Activated CD4-positive, alpha-beta memory T cell treated with anti-CD3 and anti-CD28 coated beads, Interleukin-2, amount 10 ng/mL, durations not matched to agents 7 days and 5 days (primary cell): ENCODE measurements at regions not wholly inside any gene's neighbourhood (a gene's known extent, or its start where the extent isn't known, plus 50 kb on each side); places are given as distances from the start of the nearest gene placed in this dataset.

Experiments used
- CTCF ChIA-PET: fragments of 350-600 bp; sonication (Branson Sonifier 250); formaldehyde crosslinking; loops from one replicate; lab custom pipeline; 2021; ENCODE audit warnings: antibody characterized with exemption, inconsistent platforms; lab: Charles Lee
- POLR2A ChIA-PET: fragments of 350-600 bp; sonication (Branson Sonifier 250); formaldehyde crosslinking; loops from one replicate; lab custom pipeline; 2021; ENCODE audit warnings: antibody characterized with exemption; lab: Charles Lee
- DNase-seq: peaks from one replicate; pipeline ENCODE4 v3.0.0-alpha.2; 2020
- H3K27ac Mint-ChIP-seq: one replicate; pipeline ENCODE4 v1.8.0; 2021; ENCODE audit warnings: mild to moderate bottlenecking, mixed read lengths
- H3K27me3 Mint-ChIP-seq: one replicate; pipeline ENCODE4 v1.8.0; 2021; ENCODE audit warnings: mixed read lengths
- H3K36me3 Mint-ChIP-seq: one replicate; pipeline ENCODE4 v1.8.0; 2021; ENCODE audit warnings: low read depth, mixed read lengths
- H3K4me1 Mint-ChIP-seq: one replicate; pipeline ENCODE4 v1.8.0; 2021; ENCODE audit warnings: mixed read lengths
- H3K4me3 Mint-ChIP-seq: one replicate; pipeline ENCODE4 v1.8.0; 2021; ENCODE audit warnings: mild to moderate bottlenecking, mixed read lengths
- H3K9me3 Mint-ChIP-seq: one replicate; pipeline ENCODE4 v1.8.0; 2021; ENCODE audit warnings: mixed read lengths

GRCh38 chr6:6714953-6715352 is 126.4 kb downstream of the LY86 start:
- Mint-ChIP-seq H3K9me3 (no peaks in the 10 kb centered on the region), H3K4me1 (peaks cover 39% of the 10 kb centered on the region), H3K36me3 (no peaks in the 10 kb centered on the region), H3K27me3 (peaks cover 23% of the 10 kb centered on the region), H3K27ac (no peak overlapping the region), H3K4me3 (no peak overlapping the region)
- no peak for DNase-seq
- POLR2A ChIA-PET: interaction anchor here (1.2 kb wide), 1 partner anchor 8 kb away, joined by 3 read pairs; no protein-coding TSS in a partner anchor
- CTCF ChIA-PET: interaction anchor here (1.3 kb wide), 1 partner anchor 35 kb away, joined by 3 read pairs; no protein-coding TSS in a partner anchor

GRCh38 chr6:6715465-6715864 is 126.9 kb downstream of the LY86 start:
- Mint-ChIP-seq H3K9me3 (no peaks in the 10 kb centered on the region), H3K4me3 (no peak overlapping the region), H3K27ac (no peak overlapping the region), H3K4me1 (peaks cover 39% of the 10 kb centered on the region), H3K36me3 (no peaks in the 10 kb centered on the region), H3K27me3 (peaks cover 23% of the 10 kb centered on the region)
- POLR2A ChIA-PET: no interaction called here
- DNase-seq: no peak
- CTCF ChIA-PET: no interaction called here

GRCh38 chr6:6716998-6717763 is 128.7 kb downstream of the LY86 start:
- ChIA-PET POLR2A (no interaction called here), CTCF (interaction anchor here (1.1 to 1.3 kb wide), 2 partner anchors 21 to 82 kb away, joined by 3 read pairs; no protein-coding TSS in a partner anchor)
- Mint-ChIP-seq H3K4me3 (no peak overlapping the region), H3K27ac (no peak overlapping the region), H3K36me3 (no peaks in the 10 kb centered on the region), H3K27me3 (peaks cover 26% of the 10 kb centered on the region), H3K9me3 (no peaks in the 10 kb centered on the region), H3K4me1 (peaks cover 24% of the 10 kb centered on the region)
- DNase-seq: no peak

- ChIA-PET POLR2A (no interaction called here), CTCF (interaction anchor here (1.1 kb wide), 1 partner anchor 81 kb away, joined by 3 read pairs; no protein-coding TSS in a partner anchor)
- H3K4me3 Mint-ChIP-seq: no peak overlapping the region
- no peak overlapping the region for H3K27ac Mint-ChIP-seq
- no peaks in the 10 kb centered on the region for H3K36me3 Mint-ChIP-seq
- H3K27me3 Mint-ChIP-seq: peaks cover 21% of the 10 kb centered on the region
- H3K4me1 Mint-ChIP-seq: peaks cover 16% of the 10 kb centered on the region
- no peaks in the 10 kb centered on the region for H3K9me3 Mint-ChIP-seq
- no peak for DNase-seq
Observed at GRCh38 chr6:6717953-6718352, 129.4 kb downstream of the LY86 start.

GRCh38 chr6:6721606-6722005 is 133.1 kb downstream of the LY86 start:
- DNase-seq: no peak
- H3K9me3 Mint-ChIP-seq: no peaks in the 10 kb centered on the region
- no peak overlapping the region for H3K4me3 Mint-ChIP-seq
- H3K27ac Mint-ChIP-seq: no peak overlapping the region
- H3K36me3 Mint-ChIP-seq: no peaks in the 10 kb centered on the region
- POLR2A ChIA-PET: no interaction called here
- CTCF ChIA-PET: interaction anchor here (1.3 to 3.0 kb wide), 3 partner anchors 21 to 46 kb away, joined by 3 to 7 read pairs (median 3); no protein-coding TSS in a partner anchor
- H3K4me1 Mint-ChIP-seq: peaks cover 18% of the 10 kb centered on the region
- H3K27me3 Mint-ChIP-seq: peaks cover 31% of the 10 kb centered on the region

- DNase-seq: no peak
- peaks cover 18% of the 10 kb centered on the region for H3K4me1 Mint-ChIP-seq
- no peaks in the 10 kb centered on the region for H3K36me3 Mint-ChIP-seq
- no peak overlapping the region for H3K4me3 Mint-ChIP-seq
- H3K27ac Mint-ChIP-seq: no peak overlapping the region
- CTCF ChIA-PET: interaction anchor here (0.6 to 3.0 kb wide), 2 partner anchors 20 to 54 kb away, joined by 4 to 7 read pairs; no protein-coding TSS in a partner anchor
- POLR2A ChIA-PET: interaction anchor here (0.8 kb wide), 1 partner anchor 8 kb away, joined by 3 read pairs; no protein-coding TSS in a partner anchor
- no peaks in the 10 kb centered on the region for H3K9me3 Mint-ChIP-seq
- peaks cover 34% of the 10 kb centered on the region for H3K27me3 Mint-ChIP-seq
Observed at GRCh38 chr6:6722195-6722594, 133.7 kb downstream of the LY86 start.

GRCh38 chr6:6723361-6723760 is 134.8 kb downstream of the LY86 start:
- POLR2A ChIA-PET: no interaction called here
- Mint-ChIP-seq H3K4me1 (peaks cover 13% of the 10 kb centered on the region), H3K9me3 (no peaks in the 10 kb centered on the region), H3K4me3 (no peak overlapping the region), H3K36me3 (no peaks in the 10 kb centered on the region), H3K27me3 (peaks cover 35% of the 10 kb centered on the region), H3K27ac (no peak overlapping the region)
- DNase-seq: no peak
- CTCF ChIA-PET: interaction anchor here (3.0 kb wide), 1 partner anchor 19 kb away, joined by 7 read pairs; no protein-coding TSS in a partner anchor

GRCh38 chr6:6723921-6724538 is 135.5 kb downstream of the LY86 start:
- CTCF ChIA-PET: interaction anchor here (0.7 to 3.0 kb wide), 3 partner anchors 19 to 551 kb away, joined by 3 to 7 read pairs (median 3); no protein-coding TSS in a partner anchor
- Mint-ChIP-seq H3K36me3 (no peaks in the 10 kb centered on the region), H3K9me3 (no peaks in the 10 kb centered on the region), H3K4me3 (no peak overlapping the region), H3K27ac (no peak overlapping the region), H3K27me3 (peaks cover 33% of the 10 kb centered on the region), H3K4me1 (peaks cover 7% of the 10 kb centered on the region)
- POLR2A ChIA-PET: no interaction called here
- DNase-seq: no peak

DNA sequence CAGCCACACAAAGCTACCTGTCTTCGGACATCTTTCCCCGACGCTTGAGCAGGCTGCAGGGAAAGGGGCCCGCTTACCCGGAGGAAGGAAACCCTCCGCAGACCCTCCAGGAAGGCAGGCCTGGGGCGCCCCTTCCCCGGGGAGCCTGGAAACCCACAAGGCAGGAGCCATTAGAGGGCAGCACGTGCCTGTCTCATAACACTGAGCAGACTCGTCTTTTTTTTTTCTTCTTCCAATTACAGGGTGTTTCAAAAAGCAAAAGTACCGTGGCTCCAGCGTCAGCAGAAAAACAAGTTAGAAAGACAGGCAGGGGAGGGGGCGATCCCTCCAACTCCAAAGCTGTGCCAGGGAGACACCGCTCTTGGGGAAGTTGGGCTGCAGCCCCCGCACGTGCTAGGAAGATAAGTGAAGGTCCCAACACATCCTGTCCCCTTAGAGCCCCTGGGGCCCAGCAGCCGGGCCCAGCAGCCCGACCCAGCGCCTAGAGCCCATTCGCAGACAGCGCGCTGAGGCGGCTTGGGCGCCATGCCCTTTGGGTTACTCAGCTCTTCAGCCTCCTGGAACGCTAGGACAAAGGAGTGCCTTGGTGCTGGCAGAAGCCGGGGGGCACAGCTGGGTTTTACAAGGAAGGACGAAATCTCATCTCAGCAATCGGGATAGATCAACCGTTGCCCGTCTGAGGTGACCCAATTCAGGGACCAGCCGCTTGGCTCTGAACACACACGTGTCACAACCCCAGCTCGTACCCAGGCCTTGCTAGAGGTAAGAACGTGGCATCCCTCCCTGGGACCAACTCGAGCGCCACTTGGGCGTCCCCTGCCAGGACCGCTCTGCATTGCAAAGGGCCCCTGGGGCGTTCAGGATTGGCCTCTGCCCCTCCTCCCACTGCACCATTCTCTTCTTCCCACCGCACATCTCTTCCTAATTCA is 136.3 kb downstream of the LY86 start:
- DNase-seq: peak; percentile 60
- no peaks in the 10 kb centered on the region for H3K9me3 Mint-ChIP-seq
- CTCF ChIA-PET: interaction anchor here (0.6 to 3.0 kb wide), 4 partner anchors 18 to 550 kb away, joined by 3 to 7 read pairs (median 4); no protein-coding TSS in a partner anchor
- POLR2A ChIA-PET: no interaction called here
- no peak overlapping the region for H3K27ac Mint-ChIP-seq
- peaks cover 32% of the 10 kb centered on the region for H3K27me3 Mint-ChIP-seq
- H3K4me1 Mint-ChIP-seq: peaks cover 7% of the 10 kb centered on the region
- no peaks in the 10 kb centered on the region for H3K36me3 Mint-ChIP-seq
- no peak overlapping the region for H3K4me3 Mint-ChIP-seq

GRCh38 chr6:6725468-6726209 is 137.1 kb downstream of the LY86 start:
- CTCF ChIA-PET: no interaction called here
- Mint-ChIP-seq H3K4me1 (peaks cover 7% of the 10 kb centered on the region), H3K27ac (no peak overlapping the region), H3K4me3 (no peak overlapping the region), H3K36me3 (no peaks in the 10 kb centered on the region), H3K27me3 (peaks cover 24% of the 10 kb centered on the region), H3K9me3 (no peaks in the 10 kb centered on the region)
- no peak for DNase-seq
- POLR2A ChIA-PET: no interaction called here

- DNase-seq: no peak
- Mint-ChIP-seq H3K36me3 (no peaks in the 10 kb centered on the region), H3K4me1 (peaks cover 7% of the 10 kb centered on the region), H3K27me3 (peaks cover 28% of the 10 kb centered on the region), H3K4me3 (no peak overlapping the region), H3K27ac (no peak overlapping the region), H3K9me3 (no peaks in the 10 kb centered on the region)
- ChIA-PET POLR2A (no interaction called here), CTCF (interaction anchor here (1.1 kb wide), 1 partner anchor 25 kb away, joined by 3 read pairs; no protein-coding TSS in a partner anchor)
Observed at GRCh38 chr6:6728169-6728941, 139.8 kb downstream of the LY86 start.
